NCI-H69 (cell line): ENCODE measurements at regions not wholly inside any gene's neighbourhood (a gene's known extent, or its start where the extent isn't known, plus 50 kb on each side); places are given as distances from the start of the nearest gene placed in this dataset.
"Not testable (repeated sequence)": the region's sequence is repeated elsewhere in the genome, so short reads cannot be mapped to it uniquely, and the experiment has no call there.

Experiments used
- DNase-seq: peaks from one replicate; lab custom pipeline; 2025; lab: John Stamatoyannopoulos, UW

DNA sequence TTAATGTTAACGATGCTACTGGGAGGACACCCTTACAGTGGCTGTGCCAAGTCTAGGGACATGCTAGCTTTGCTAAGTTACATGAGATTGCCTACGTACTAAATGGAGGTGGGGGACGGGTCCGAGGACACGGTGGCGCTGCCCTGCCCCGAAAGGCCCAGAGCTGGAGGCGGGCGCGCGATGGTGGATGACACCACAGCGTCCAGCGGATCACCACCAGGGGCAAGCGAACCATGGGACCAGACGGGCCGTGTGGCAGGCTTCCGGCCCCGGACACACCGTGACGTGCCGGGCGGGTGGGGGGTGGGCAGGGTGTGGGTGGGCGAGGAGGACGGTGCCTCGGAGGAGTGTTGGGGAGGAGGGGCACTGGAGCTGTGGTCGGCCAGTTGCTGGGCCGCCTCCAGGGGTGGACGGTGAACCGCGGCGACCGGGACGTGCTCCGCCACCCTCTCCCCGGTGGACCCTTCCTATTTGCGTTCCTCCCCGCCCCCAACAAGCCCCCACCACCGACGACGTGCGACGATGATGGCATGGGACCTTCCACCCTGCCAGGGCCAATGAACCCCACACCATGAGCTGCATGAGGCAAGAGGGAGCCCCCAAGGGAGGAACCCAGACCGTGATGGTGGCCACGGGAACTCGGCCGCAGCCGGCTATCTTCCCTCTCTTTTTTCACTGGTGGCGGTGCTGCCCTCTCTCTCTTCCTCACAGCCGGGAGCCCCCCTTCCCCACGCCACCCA, 773.3 kb upstream of the DEFB115 start:
- no peak for DNase-seq

DNA sequence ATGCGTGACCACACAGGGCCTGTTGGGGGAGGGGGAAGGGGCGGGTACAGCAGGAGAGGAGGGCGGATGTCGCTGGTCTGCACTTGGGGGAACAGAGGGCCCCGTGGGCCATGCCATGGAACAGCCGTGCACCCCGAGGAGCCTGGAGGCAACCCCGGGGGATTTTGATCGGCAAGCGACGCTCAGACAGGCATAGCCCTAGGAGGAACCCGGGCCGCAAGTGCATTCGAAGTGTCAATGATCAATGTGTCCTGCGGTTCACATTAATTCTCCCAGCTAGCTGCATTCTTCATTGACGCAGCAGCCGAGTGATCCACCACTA, 772.8 kb upstream of the DEFB115 start:
- no peak for DNase-seq

DNA sequence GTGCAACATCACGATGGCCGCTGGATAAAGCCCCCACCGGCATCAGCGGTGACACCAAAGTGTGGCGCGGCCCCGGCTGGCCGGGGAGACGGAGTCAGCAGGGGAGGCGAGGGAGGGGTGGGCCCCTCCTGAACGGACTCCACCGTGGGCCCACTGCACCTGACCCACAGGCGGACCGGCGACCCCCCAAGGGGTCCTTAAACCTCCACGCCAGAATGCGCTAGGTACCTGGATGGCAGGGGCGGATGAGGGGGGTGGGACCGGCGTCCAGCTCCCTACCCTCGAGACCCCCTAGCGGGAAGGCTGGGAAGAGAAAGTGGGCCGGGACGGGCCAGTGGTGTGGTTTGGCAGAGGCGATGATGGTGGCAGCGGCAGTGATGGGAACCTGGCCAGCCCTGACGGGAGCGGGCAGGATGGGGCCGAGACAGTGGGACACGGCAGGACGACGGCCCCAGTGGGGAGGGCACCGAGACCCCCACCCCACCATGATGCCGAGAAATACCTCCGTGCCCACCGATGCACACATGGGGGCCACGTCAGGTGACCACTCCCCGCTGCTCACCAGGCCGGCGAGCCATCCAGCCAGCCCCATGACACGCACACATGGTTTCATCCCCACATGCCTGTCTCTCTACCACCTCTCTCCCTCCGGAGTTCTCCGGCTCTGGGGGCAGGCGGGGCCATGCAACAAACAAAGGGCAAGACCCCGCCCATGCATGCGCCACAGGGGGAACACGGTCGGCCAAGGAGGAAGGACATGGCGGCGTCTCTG, 771.9 kb upstream of the DEFB115 start:
- no peak for DNase-seq

- no peak for DNase-seq
Measured at GRCh38 chr20:30486103-30486478, 771.4 kb upstream of the DEFB115 start.

DNA sequence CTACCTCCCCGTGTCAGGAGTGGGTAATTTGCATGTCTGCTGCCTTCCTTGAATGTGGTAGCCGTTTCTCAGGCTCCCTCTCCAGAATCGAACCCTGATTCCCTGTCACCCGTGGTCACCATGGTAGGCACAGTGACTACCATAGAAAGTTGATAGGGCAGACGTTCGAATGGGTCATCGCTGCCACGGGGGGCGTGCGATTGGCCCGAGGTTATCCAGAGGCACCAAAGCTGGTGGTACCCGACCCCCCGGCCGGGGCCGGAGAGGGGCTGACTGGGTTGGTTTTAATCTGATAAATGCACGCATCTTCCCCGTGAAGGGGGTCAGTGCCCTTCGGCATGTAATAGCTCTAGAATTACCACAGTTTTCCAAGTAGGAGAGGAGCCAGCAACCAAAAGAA, 770.0 kb upstream of the DEFB115 start:
- not testable (repeated sequence) for DNase-seq

DNA sequence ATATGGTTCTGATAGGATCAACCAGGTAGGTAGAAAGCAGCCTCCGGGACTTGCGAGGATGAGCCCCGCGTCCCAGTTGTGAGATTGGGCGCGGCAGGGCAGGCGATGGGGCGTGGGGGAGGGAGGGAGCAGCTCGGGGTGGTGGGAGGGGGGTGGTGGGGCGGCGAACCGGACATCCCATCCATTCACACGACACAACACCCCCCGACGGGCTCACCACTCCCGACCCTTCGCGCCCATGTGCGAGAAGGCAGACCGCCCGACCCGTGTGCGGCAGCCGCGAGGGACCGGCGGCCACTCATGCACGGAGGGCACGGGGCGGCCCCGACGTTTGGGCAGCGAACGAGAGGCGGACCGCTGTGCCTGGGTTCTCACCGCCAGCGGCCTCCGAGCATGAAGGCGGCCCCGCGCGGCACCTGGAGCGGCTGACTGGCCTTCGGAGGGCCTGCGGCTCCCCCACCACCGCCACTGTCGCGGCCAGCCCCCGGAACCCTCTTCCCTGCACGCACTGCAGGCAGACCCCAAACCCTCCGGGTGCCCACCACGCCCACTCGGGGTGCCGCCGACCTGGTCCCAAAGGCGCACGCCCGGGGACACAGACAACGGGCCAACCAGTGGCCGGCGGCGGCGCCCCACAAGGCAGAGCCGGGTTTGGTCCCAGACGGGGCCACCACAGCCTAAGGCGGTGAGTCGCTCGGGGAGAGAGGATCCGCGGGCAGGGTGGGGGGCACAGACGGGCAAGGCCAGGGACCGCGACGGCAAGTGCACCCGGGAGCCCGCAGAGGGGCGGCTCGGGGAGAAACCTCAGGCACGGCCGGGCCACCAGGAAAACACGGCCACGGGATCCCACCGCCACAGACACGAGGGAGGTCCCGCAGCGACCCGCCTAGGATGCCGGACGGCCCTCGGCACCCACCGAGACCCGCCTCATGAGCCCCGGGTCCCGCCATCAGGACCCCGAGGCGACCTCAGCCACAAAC, 769.2 kb upstream of the DEFB115 start:
- no peak for DNase-seq

DNA sequence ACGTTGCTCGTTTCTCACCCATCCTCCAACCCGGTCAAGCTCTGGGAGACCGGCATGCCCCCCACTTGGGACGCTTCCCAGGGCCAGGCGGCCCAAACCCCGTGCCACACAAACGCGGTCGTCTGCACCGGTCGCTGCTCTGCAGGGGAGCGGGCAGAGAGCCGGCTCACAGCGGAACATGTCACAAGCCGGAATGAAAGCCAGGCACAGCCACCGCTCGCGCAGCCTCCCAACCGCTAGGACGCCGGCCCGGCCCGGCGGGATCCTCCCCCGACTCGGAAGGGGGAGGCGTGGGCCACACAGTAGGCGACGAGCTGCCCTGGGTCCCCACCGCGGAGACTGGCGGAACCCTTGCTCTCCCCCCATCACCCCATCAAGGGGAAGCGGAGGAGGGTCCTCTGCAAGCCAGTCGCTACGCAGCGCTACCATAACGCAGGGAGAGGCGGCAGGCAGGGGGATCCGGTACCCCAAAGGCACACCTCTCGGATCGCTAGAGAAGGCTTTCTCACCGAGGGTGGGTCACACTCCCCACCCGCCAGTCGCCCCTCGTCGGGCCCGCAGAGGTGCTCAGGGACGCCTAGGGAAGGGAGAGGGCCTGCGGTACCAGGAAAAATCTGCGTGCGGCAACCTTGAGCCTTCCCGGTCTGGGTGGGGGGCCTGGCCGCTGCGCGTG, 768.4 kb upstream of the DEFB115 start:
- no peak for DNase-seq

DNA sequence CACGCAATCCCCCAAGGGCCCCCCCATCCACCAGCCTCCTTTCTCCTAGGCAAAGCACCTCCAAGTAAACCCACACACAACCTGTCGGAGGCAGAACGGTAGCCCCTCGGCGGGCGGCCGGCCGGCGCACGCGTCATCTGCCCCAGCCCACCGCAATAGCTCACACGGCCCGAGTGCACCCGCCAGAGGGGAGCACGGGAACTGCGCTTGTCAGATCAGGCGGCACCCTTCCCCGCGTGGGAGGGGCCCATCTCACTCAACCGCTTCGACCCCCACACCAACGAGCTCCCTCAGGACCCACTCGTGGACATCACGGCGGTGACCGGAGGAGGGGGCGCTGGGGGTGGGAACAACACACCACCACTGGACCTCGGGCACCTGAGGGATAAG, 767.9 kb upstream of the DEFB115 start:
- no peak for DNase-seq

DNA sequence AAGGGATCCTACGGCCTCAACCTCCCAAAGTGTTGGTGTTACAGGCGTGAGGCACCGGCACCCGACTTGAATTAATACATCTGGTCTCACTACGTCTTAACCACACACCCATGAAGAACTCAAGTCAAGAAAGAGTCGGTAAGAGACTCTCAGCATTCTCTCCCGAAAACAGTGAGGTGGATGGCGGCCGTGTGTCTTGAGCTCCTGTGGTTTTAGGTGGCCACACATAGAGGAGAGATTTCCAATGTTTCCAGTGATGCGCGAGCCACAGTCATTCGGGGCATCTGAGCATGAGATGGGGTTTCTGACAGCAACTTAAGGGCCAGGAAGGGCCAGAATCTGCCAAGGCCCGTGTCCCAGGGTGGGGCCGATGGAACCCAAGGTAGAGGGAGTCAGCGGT, 766.4 kb upstream of the DEFB115 start:
- no peak for DNase-seq

GRCh38 chr20:30496656-30497055, 760.8 kb upstream of the DEFB115 start:
- not testable (repeated sequence) for DNase-seq

DNA sequence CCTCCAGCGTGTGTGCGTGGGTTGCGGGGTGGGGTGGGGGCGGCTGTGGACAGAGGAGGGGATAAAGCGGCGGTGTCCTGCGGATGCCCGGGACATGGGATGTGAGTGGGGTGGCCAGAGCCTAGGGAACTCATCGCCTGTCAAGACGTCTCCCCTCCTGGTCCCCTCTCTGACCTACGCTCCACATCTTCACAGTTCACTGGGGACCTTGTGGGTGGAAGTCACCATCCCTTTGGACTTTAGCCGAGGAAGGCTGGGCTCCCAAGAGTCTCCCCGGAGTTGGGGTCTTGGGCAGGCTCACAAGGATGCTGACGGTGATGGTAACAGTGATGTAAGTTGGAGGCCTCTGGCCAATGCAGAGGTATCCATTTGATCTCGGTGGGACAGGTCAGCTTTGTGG, 760.3 kb upstream of the DEFB115 start:
- DNase-seq, result not testable (repeated sequence)

DNA sequence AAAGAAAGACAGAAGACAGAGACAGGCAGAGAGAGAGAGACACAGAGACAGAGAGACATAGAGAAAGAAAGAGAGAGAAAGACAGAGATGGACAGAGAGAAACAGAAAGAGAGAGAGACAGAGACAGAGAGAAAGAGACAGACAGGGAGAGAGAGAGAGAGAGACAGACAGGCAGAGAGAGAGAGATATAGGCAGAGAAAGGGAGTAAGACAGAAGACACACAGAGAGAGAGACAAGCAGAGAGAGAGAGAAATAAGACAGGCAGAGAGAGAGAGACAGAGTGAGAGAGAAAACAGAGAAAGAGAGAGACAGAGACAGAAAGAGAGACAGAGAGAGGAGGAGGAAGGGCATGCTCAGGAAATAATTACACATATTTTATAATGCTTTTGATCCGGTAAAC, 758.3 kb upstream of the DEFB115 start:
- DNase-seq, result no peak

DNA sequence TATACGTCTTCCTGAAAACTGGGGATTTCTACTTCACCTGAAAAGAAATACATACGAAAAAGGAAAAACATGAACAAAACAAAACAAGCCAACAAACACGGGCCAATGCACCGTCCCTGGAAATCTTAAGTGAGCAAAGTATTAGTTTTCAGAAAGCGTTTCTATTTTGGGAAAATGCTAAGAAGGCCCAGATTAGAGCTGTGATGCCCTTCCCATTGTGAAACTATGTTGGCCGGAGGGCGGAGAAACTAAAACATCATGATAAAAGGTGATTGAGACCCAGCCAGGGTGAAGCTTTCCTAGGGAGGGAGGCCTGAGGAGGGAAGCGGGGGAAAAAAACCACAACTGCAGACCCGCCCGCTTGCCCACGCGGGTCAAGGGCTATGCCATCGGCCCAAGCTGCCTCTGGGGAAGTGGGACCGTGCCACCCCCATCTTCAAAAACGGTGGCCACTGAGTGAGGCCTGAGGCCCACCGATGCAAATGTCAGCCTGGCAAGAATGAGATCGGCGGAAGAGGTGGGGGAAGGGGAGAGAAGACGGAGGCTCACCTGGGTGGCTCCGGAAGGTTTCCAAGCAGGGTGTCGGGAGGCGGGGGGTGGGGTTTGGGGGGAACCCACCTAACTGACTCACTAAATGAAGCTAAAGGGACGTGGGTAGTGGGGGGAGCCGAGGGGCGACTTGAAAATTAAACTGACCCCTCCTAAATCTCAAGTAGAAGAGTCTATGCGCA, 757.6 kb upstream of the DEFB115 start:
- DNase-seq, result not testable (repeated sequence)

- not testable (repeated sequence) for DNase-seq
Measured at GRCh38 chr20:30500447-30500820, 757.0 kb upstream of the DEFB115 start.

DNA sequence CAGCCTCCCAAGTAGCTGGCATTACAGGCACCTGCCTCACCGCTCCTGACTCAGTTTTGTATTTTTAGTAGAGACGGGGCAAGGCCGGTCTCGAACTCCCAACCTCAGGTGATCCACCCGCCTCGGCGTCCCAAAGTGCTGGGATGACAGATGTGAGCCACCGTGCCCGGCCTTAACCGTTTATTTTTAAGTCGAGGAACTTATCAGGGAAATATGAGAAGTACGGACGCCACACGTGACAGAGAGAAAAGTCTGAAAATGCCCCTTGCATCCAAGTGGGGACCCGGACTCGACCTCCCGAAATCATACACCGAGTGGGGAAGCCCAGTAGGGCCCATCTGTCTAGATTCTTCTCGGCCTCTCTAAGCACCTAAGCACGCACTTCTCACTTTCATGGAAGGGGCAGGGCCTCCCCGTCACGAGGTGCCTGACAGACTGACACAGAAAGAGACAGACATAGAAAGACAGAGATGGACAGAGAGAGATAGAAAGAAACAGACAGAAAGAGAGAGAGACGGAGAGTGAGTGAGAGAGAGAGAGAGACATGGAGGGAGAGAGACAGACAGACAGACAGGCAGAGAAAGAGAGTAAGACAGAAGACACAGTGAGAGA, 756.5 kb upstream of the DEFB115 start:
- no peak for DNase-seq

DNA sequence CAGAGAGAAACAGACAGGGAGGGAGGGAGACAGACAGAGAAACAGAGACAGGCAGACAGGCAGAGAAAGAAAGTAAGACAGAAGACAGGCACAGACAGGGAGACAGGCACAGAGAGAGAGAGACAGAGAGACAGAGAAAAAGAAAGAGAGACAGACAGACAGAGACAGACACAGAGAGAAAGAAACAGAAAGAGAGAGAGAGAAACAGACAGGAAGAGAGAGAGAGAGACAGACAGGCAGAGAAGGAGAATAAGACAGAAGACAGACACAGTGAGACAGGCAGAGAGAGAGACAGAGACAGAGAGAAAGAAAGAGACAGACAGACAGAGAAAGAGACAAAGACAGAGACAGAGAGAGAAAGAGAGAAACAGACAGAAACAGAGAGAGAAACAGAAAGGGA, 754.8 kb upstream of the DEFB115 start:
- DNase-seq, result no peak

DNA sequence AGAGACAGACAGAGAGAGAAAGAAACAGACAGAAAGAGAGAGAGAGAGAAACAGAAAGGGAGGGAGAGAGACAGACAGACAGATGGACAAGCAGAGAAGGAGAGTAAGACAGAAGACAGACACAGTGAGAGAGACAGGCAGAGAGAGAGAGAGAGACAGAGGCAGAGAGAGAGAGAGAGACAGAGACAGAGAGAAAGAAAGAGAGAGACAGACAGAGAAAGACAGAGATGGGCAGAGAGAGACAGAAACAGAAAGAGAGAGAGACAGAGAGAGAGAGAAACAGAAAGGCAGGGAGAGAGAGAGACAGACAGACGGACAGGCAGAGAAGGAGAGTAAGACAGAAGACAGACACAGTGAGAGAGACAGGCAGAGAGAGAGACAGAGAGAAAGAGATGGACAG, 754.3 kb upstream of the DEFB115 start:
- DNase-seq, result not testable (repeated sequence)

- no peak for DNase-seq
Measured at GRCh38 chr20:30503992-30504570, 753.4 kb upstream of the DEFB115 start.

DNA sequence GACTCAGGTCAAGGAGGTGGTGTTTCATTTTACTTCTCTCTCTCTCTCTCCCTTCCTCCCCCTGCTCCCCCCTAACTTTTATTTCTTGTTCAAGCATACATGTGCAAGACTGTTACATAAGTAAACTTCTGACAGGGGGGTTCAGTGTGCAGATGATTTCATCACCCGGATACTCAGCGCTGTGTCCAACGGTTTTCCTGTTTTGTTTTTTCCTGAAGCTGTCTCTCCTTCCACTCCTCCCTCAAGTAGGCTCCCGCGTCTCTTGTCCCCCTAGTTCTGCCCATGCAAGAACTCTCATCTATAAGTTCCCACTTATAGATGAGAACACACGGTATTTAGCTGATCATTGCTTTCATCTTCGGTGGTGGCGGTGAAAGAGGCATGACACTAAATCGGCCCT, 751.9 kb upstream of the DEFB115 start:
- DNase-seq, result no peak

GRCh38 chr20:30506100-30506499, 751.4 kb upstream of the DEFB115 start:
- no peak for DNase-seq

DNA sequence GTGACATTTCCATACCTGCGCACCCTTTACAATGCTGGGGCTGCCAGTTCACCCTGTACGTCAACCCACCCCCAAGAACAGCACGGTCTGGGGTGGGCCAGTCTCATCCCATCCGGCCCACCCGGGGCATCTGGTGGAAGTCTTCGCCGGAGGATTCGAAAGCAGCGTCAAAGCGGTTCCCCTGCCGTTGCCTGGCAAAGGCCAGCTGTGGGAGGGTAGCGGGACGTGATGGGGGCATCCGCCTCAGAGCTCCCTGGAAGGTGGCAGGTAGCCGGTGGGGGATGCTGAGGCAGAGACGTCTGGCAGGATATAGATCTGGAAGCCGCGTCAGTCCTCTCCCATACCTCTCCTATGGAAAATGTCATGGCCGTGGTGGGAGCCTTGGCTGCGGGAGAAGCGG, 749.1 kb upstream of the DEFB115 start:
- DNase-seq, result not testable (repeated sequence)
